ENCODE measurements at regions not wholly inside any gene's neighbourhood (a gene's known extent, or its start where the extent isn't known, plus 50 kb on each side); places are given as distances from the start of the nearest gene placed in this dataset.

DNA sequence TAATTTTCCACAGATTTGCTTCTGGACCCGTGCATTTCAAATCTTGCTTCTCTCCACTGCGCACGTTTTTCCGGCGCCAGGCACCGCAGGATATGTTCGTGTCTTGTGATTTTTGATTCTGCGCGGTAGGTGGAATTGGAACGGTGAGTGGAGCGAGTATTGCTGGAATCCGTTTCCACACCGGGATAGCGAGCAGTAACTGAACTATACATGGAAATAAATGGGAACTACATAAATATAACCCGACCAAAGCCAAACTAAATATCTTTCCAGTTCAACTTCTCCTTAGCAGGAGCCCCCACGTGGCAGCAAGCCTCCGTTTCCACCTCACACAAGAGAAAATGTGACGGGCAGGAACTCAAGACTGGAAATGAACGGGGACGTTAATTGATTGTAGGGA, 154.0 kb downstream of the SEC14L1 start:
- no peaks in the 10 kb centered on the region for H3K9me2 ChIP-seq (ENCODE audit: insufficient read depth)
- no peak overlapping the region for H3K4me2 ChIP-seq
- H3K36me3 ChIP-seq (ENCODE audit: low read depth): no peaks in the 10 kb centered on the region
- no peak overlapping the region for H3K4me3 ChIP-seq
- H3F3A ChIP-seq (ENCODE audit: insufficient read depth, low read depth): no peaks in the 10 kb centered on the region; the same call in 1 of the 2 replicates
- peaks cover 71% of the 10 kb centered on the region for H3K79me2 ChIP-seq (ENCODE audit: low read depth)
- H3K9me3 ChIP-seq (ENCODE audit: insufficient read depth, low read depth): no peaks in the 10 kb centered on the region
- TF ChIP-seq, protein P1, sequence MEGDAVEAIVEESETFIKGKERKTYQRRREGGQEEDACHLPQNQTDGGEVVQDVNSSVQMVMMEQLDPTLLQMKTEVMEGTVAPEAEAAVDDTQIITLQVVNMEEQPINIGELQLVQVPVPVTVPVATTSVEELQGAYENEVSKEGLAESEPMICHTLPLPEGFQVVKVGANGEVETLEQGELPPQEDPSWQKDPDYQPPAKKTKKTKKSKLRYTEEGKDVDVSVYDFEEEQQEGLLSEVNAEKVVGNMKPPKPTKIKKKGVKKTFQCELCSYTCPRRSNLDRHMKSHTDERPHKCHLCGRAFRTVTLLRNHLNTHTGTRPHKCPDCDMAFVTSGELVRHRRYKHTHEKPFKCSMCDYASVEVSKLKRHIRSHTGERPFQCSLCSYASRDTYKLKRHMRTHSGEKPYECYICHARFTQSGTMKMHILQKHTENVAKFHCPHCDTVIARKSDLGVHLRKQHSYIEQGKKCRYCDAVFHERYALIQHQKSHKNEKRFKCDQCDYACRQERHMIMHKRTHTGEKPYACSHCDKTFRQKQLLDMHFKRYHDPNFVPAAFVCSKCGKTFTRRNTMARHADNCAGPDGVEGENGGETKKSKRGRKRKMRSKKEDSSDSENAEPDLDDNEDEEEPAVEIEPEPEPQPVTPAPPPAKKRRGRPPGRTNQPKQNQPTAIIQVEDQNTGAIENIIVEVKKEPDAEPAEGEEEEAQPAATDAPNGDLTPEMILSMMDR (conservative IDR thresholded peaks at IDR 0.05): no peak
- TF ChIP-seq EZH2 (IDR thresholded peaks at IDR 0.05; ENCODE audit: low read depth): no peak
- intact Hi-C loops (cut with micrococcal nuclease; ENCODE audit: unreplicated experiment): no loop called here
- BruUV-seq (replicated peaks): no TSS peak
- DNase-seq: no peak
- H3K27me3 ChIP-seq (ENCODE audit: insufficient read depth, low read depth): no peaks in the 10 kb centered on the region
- peaks cover 23% of the 10 kb centered on the region for H4K20me1 ChIP-seq (ENCODE audit: insufficient read depth)
- no peak overlapping the region for H3K27ac ChIP-seq
- ChIA-PET POLR2A (ENCODE audit: unreplicated experiment) (no interaction called here), CTCF (no interaction called here)
- no peak overlapping the region for H2AFZ ChIP-seq
- H3K4me1 ChIP-seq (replicated peaks; ENCODE audit: insufficient read depth): peaks cover 11% of the 10 kb centered on the region

DNA sequence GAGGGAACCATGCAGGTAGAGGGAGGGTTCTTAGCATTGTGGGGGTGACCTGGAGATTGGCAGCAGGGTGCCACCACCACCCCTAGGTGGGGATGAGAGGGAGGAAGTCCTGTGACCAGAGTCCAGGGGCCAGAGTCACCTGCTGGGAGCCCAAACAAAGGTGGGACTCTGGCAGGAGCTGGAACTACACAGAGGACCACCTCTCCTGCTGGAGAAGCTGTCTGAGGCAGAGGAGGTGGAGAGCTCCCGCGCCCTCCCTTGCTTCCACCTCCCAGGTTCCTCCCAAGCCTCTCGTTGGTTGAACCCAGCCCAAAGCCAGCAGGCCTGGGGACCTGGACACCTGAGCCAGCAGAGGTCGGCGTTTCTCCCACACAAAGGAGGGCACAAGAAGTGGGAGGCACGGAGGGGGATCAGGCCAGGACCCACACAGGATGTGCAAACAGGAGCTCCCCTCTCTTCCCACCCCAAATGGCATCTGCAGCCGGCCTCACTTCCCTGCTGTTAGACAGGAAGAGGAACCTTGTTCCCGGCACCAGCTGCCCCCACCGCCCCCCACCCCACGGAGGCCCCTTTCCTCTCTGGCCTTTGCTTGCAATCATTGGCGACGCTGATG, 154.6 kb downstream of the SEC14L1 start:
- Histone ChIP-seq H3K4me3 (no peak overlapping the region), H3K9me3 (ENCODE audit: insufficient read depth, low read depth) (no peaks in the 10 kb centered on the region), H3F3A (ENCODE audit: insufficient read depth, low read depth) (no peaks in the 10 kb centered on the region; the same call in 1 of the 2 replicates), H3K4me1 (replicated peaks; ENCODE audit: insufficient read depth) (peaks cover 8% of the 10 kb centered on the region; the same call in 1 of the 2 replicates), H2AFZ (no peak overlapping the region), H3K4me2 (no peak overlapping the region), H3K9me2 (ENCODE audit: insufficient read depth) (no peaks in the 10 kb centered on the region), H3K27me3 (ENCODE audit: insufficient read depth, low read depth) (no peaks in the 10 kb centered on the region), H3K79me2 (ENCODE audit: low read depth) (peaks cover 65% of the 10 kb centered on the region), H3K27ac (no peak overlapping the region), H4K20me1 (ENCODE audit: insufficient read depth) (peaks cover 23% of the 10 kb centered on the region), H3K36me3 (ENCODE audit: low read depth) (no peaks in the 10 kb centered on the region)
- BruUV-seq (replicated peaks): no TSS peak
- TF ChIP-seq, protein P1 (conservative IDR thresholded peaks at IDR 0.05): no peak
- no peak for TF ChIP-seq EZH2 (IDR thresholded peaks at IDR 0.05; ENCODE audit: low read depth)
- intact Hi-C loops (cut with micrococcal nuclease; ENCODE audit: unreplicated experiment): no loop called here
- no peak for DNase-seq
- CTCF ChIA-PET: no interaction called here
- POLR2A ChIA-PET (ENCODE audit: unreplicated experiment): no interaction called here

DNA sequence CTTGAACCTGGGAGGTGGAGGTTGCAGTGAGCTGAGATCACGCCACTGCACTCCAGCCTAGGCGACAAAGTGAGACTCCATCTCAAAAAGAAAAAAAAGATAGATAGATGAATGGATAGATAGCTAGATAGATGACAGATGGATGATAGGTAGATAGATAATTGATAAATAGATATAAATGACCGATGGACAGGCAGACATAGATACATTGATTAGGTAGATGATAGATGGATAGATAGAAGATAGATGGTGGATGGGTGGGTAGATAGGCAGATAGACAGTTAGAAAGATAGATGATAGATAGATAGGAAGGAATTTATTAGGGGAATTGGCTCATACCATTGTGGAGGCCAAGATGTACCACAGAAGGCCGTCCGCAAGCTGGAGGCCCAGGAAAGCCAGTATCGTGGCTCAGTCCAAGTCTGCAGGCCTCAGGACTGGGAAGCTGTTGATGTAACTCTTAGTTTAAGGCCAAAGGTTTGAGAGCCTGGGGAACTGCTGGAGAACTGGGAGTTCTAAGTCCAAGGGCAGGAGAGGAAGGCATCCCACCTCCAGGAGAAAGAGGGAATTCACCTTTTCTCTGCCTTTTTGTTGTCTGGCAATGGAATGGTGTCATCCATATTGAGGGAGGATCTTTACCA, 156.1 kb downstream of the SEC14L1 start:
- CTCF ChIA-PET: no interaction called here
- H4K20me1 ChIP-seq (ENCODE audit: insufficient read depth): peaks cover 28% of the 10 kb centered on the region
- no peak overlapping the region for H3K4me2 ChIP-seq
- no peak overlapping the region for H2AFZ ChIP-seq
- H3K9me2 ChIP-seq (ENCODE audit: insufficient read depth): no peaks in the 10 kb centered on the region
- H3K79me2 ChIP-seq (ENCODE audit: low read depth): peaks cover 53% of the 10 kb centered on the region
- POLR2A ChIA-PET (ENCODE audit: unreplicated experiment): no interaction called here
- TF ChIP-seq, protein P1 (conservative IDR thresholded peaks at IDR 0.05): no peak
- TF ChIP-seq EZH2 (IDR thresholded peaks at IDR 0.05; ENCODE audit: low read depth): no peak
- no peaks in the 10 kb centered on the region; the same call in 1 of the 2 replicates for H3F3A ChIP-seq (ENCODE audit: insufficient read depth, low read depth)
- peaks cover 4% of the 10 kb centered on the region; the same call in 1 of the 2 replicates for H3K4me1 ChIP-seq (replicated peaks; ENCODE audit: insufficient read depth)
- no peak overlapping the region for H3K4me3 ChIP-seq
- BruUV-seq (replicated peaks): no TSS peak
- no peaks in the 10 kb centered on the region for H3K27me3 ChIP-seq (ENCODE audit: insufficient read depth, low read depth)
- intact Hi-C loops (cut with micrococcal nuclease; ENCODE audit: unreplicated experiment): no loop called here
- H3K36me3 ChIP-seq (ENCODE audit: low read depth): no peaks in the 10 kb centered on the region
- H3K27ac ChIP-seq: no peak overlapping the region
- no peaks in the 10 kb centered on the region for H3K9me3 ChIP-seq (ENCODE audit: insufficient read depth, low read depth)
- DNase-seq: no peak
